ENCODE measurements at regions not wholly inside any gene's neighbourhood (a gene's known extent, or its start where the extent isn't known, plus 50 kb on each side); places are given as distances from the start of the nearest gene placed in this dataset.

DNA sequence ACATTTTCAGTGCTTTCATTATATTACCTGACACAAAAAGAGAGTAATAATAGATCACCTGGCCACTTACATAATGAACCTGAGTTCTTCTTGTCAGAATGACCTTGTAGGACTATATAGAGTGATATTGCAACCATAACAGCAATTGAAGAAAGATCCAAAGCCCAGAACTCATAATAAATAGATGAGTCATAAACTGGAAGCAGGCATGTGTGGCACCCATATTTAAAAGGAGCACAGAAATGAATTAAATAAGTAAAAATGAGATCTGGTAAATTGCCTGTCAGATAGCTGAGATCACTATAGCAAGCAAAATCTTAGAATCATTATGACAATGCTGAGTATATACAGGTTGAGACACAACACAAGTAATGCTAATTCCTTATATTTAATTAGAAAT lies 331.8 kb downstream of the AASDHPPT start:
- Histone ChIP-seq H3K4me2 (ENCODE audit: insufficient read depth, low read length) (no peak overlapping the region), H3K27ac (ENCODE audit: insufficient read depth, low read depth, low read length) (no peak overlapping the region), H3K4me1 (ENCODE audit: control insufficient read depth, extremely low read depth, insufficient read depth, low read length) (no peaks in the 10 kb centered on the region), H2AFZ (ENCODE audit: low read depth, low read length) (no peak overlapping the region), H3K27me3 (ENCODE audit: control insufficient read depth in 2 of 2, insufficient read depth in 2 of 2, low read length in 2 of 2) (no peaks in the 10 kb centered on the region), H3K9me1 (replicated peaks; ENCODE audit: control insufficient read depth, extremely low read depth, insufficient read depth, low read length) (no peaks in the 10 kb centered on the region), H3K79me2 (ENCODE audit: control insufficient read depth, insufficient read depth, low read length) (no peaks in the 10 kb centered on the region), H3K9ac (replicated peaks; ENCODE audit: extremely low read depth, insufficient read depth, low read length) (no peak overlapping the region), H4K20me1 (replicated peaks; ENCODE audit: control insufficient read depth, extremely low read depth, insufficient read depth, low read length) (no peaks in the 10 kb centered on the region), H3K36me3 (ENCODE audit: control insufficient read depth in 2 of 2, extremely low read depth in 1 of 2, insufficient read depth in 2 of 2, low read length in 2 of 2) (no peaks in the 10 kb centered on the region), H3K4me3 (replicated peaks in 1 of 3; ENCODE audit: insufficient read depth in 1 of 3, low read depth in 1 of 3, low read length in 3 of 3) (no peak overlapping the region), H3K9me3 (replicated peaks; ENCODE audit: control insufficient read depth, insufficient read depth, low read length) (no peaks in the 10 kb centered on the region)
- ChIA-PET POLR2A (no interaction called here), CTCF (no interaction called here)
- no peak for TF ChIP-seq POLR2A (IDR thresholded peaks at IDR 0.05; ENCODE audit: low read depth, low read length)
- intact Hi-C loops (cut with micrococcal nuclease), result no loop called here
- DNase-seq (ENCODE audit: low read depth, low spot score), result no peak
- no TSS peak for BruUV-seq (replicated peaks)
- dilution Hi-C loops (cut with MboI; ENCODE audit: extremely low pct_ligation_motif_present, low sequenced_read_pairs), result no loop called here
- FAIRE-seq, result no peak

DNA sequence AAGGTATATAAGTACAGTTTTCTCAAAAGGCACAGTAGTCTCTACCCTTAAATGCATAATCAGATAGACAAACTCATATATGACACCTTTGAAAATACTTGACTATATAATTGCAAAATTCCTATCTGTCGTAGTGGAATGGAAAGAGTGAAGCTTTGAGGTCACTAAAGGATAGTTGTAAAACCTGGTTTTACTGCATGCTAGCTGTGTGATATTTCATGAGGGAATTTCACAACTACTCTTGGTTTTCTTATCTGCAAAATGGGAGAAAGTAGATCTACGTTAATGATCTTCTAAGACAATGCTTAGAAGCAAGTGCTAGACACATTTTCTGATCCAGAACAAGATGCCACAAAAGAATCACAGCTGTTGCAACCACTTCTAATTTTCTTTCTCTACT lies 332.2 kb downstream of the AASDHPPT start:
- dilution Hi-C loops (cut with MboI; ENCODE audit: extremely low pct_ligation_motif_present, low sequenced_read_pairs), result no loop called here
- no peaks in the 10 kb centered on the region for H3K9me3 ChIP-seq (replicated peaks; ENCODE audit: control insufficient read depth, insufficient read depth, low read length)
- H3K4me3 ChIP-seq (replicated peaks in 1 of 3; ENCODE audit: insufficient read depth in 1 of 3, low read depth in 1 of 3, low read length in 3 of 3), result no peak overlapping the region
- BruUV-seq (replicated peaks), result no TSS peak
- H3K9ac ChIP-seq (replicated peaks; ENCODE audit: extremely low read depth, insufficient read depth, low read length), result no peak overlapping the region
- CTCF ChIA-PET, result interaction anchor here (0.8 kb wide), 1 partner anchor 14 kb away, joined by 3 read pairs; no protein-coding TSS in a partner anchor
- no peaks in the 10 kb centered on the region for H3K4me1 ChIP-seq (ENCODE audit: control insufficient read depth, extremely low read depth, insufficient read depth, low read length)
- H3K27me3 ChIP-seq (ENCODE audit: control insufficient read depth in 2 of 2, insufficient read depth in 2 of 2, low read length in 2 of 2), result no peaks in the 10 kb centered on the region
- no peak overlapping the region for H2AFZ ChIP-seq (ENCODE audit: low read depth, low read length)
- H3K4me2 ChIP-seq (ENCODE audit: insufficient read depth, low read length), result no peak overlapping the region
- H3K9me1 ChIP-seq (replicated peaks; ENCODE audit: control insufficient read depth, extremely low read depth, insufficient read depth, low read length), result no peaks in the 10 kb centered on the region
- H3K27ac ChIP-seq (ENCODE audit: insufficient read depth, low read depth, low read length), result no peak overlapping the region
- H3K36me3 ChIP-seq (ENCODE audit: control insufficient read depth in 2 of 2, extremely low read depth in 1 of 2, insufficient read depth in 2 of 2, low read length in 2 of 2), result no peaks in the 10 kb centered on the region
- POLR2A ChIA-PET, result no interaction called here
- H3K79me2 ChIP-seq (ENCODE audit: control insufficient read depth, insufficient read depth, low read length), result no peaks in the 10 kb centered on the region
- DNase-seq (ENCODE audit: low read depth, low spot score) (no peak), FAIRE-seq (no peak)
- H4K20me1 ChIP-seq (replicated peaks; ENCODE audit: control insufficient read depth, extremely low read depth, insufficient read depth, low read length), result no peaks in the 10 kb centered on the region
- intact Hi-C loops (cut with micrococcal nuclease), result no loop called here
- TF ChIP-seq POLR2AphosphoS5 (IDR thresholded peaks at IDR 0.05; ENCODE audit: insufficient read depth, low read depth, low read length) (no peak), MYC (IDR thresholded peaks at IDR 0.05; ENCODE audit: low read depth, low read length) (no peak), GATA2 (IDR thresholded peaks at IDR 0.05; ENCODE audit: insufficient read depth, insufficient read length, low read depth, low read length) (no peak), JUN (IDR thresholded peaks at IDR 0.05; ENCODE audit: borderline replicate concordance, insufficient read depth, insufficient read length, low read depth) (no peak), EZH2 (IDR thresholded peaks at IDR 0.05; ENCODE audit: borderline replicate concordance, low read depth, low read length, severe bottlenecking) (no peak), POLR2A (IDR thresholded peaks at IDR 0.05; ENCODE audit: low read depth, low read length) (no peak), FOS (IDR thresholded peaks at IDR 0.05; ENCODE audit: borderline replicate concordance, insufficient read depth, low read length) (no peak)
- TF ChIP-seq, protein P1, sequence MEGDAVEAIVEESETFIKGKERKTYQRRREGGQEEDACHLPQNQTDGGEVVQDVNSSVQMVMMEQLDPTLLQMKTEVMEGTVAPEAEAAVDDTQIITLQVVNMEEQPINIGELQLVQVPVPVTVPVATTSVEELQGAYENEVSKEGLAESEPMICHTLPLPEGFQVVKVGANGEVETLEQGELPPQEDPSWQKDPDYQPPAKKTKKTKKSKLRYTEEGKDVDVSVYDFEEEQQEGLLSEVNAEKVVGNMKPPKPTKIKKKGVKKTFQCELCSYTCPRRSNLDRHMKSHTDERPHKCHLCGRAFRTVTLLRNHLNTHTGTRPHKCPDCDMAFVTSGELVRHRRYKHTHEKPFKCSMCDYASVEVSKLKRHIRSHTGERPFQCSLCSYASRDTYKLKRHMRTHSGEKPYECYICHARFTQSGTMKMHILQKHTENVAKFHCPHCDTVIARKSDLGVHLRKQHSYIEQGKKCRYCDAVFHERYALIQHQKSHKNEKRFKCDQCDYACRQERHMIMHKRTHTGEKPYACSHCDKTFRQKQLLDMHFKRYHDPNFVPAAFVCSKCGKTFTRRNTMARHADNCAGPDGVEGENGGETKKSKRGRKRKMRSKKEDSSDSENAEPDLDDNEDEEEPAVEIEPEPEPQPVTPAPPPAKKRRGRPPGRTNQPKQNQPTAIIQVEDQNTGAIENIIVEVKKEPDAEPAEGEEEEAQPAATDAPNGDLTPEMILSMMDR (IDR thresholded peaks at IDR 0.05; ENCODE audit: extremely low read depth in 1 of 2, insufficient read depth in 1 of 2, low read depth in 1 of 2, low read length in 2 of 2), result no peak
- TF ChIP-seq, protein P2, sequence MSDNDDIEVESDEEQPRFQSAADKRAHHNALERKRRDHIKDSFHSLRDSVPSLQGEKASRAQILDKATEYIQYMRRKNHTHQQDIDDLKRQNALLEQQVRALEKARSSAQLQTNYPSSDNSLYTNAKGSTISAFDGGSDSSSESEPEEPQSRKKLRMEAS (IDR thresholded peaks at IDR 0.05; ENCODE audit: insufficient read depth, insufficient read length), result no peak

All from endothelial cell of umbilical vein (primary cell).